ENCODE measurements at regions not wholly inside any gene's neighbourhood (a gene's known extent, or its start where the extent isn't known, plus 50 kb on each side); places are given as distances from the start of the nearest gene placed in this dataset.

- DNase-seq = no peak
These were observed 463.9 kb upstream of the HS6ST1 start for GRCh38 chr2:128782411-128783192.

- DNase-seq = no peak
These were observed 464.6 kb upstream of the HS6ST1 start for GRCh38 chr2:128783193-128783671.

- DNase-seq = peak in 3 of 4 experiments; percentile 3 to 17 (median 6)
These were observed 465.2 kb upstream of the HS6ST1 start for GRCh38 chr2:128783896-128784295.

GRCh38 chr2:128784626-128785306, 466.1 kb upstream of the HS6ST1 start:
- DNase-seq = no peak

GRCh38 chr2:128786316-128786715, 467.6 kb upstream of the HS6ST1 start:
- DNase-seq = no peak

GRCh38 chr2:128786741-128787478, 468.2 kb upstream of the HS6ST1 start:
- DNase-seq = no peak

- no peak for DNase-seq
These were observed 468.9 kb upstream of the HS6ST1 start for GRCh38 chr2:128787616-128788015.

GRCh38 chr2:128788636-128789220, 470.1 kb upstream of the HS6ST1 start:
- DNase-seq = no peak

- DNase-seq = no peak
These were observed 470.6 kb upstream of the HS6ST1 start for GRCh38 chr2:128789221-128789620.

- DNase-seq = no peak
These were observed 471.2 kb upstream of the HS6ST1 start for GRCh38 chr2:128789776-128790455.

GRCh38 chr2:128790541-128791001, 471.9 kb upstream of the HS6ST1 start:
- no peak for DNase-seq

- DNase-seq = no peak
These were observed 472.7 kb upstream of the HS6ST1 start for GRCh38 chr2:128791120-128791984.

GRCh38 chr2:128791985-128792320, 473.3 kb upstream of the HS6ST1 start:
- no peak for DNase-seq

GRCh38 chr2:128792476-128793054, 473.9 kb upstream of the HS6ST1 start:
- no peak for DNase-seq

GRCh38 chr2:128793404-128793803, 474.7 kb upstream of the HS6ST1 start:
- no peak for DNase-seq

- no peak for DNase-seq
These were observed 475.6 kb upstream of the HS6ST1 start for GRCh38 chr2:128794285-128794684.

GRCh38 chr2:128796321-128796720, 477.7 kb upstream of the HS6ST1 start:
- DNase-seq = no peak

- DNase-seq = no peak
These were observed 478.4 kb upstream of the HS6ST1 start for GRCh38 chr2:128797092-128797491.

GRCh38 chr2:128797533-128797932, 478.9 kb upstream of the HS6ST1 start:
- no peak for DNase-seq

GRCh38 chr2:128797937-128798336, 479.3 kb upstream of the HS6ST1 start:
- no peak for DNase-seq
